ENCODE measurements at regions not wholly inside any gene's neighbourhood (a gene's known extent, or its start where the extent isn't known, plus 50 kb on each side); places are given as distances from the start of the nearest gene placed in this dataset.
"Not testable (repeated sequence)": the region's sequence is repeated elsewhere in the genome, so short reads cannot be mapped to it uniquely, and the experiment has no call there.

GRCh38 chr9:79432485-79432884 is 139.3 kb upstream of the TLE4 start:
- Histone ChIP-seq H3K9me1 (replicated peaks; ENCODE audit: control insufficient read depth, extremely low read depth, insufficient read depth, low read length) (no peaks in the 10 kb centered on the region), H3K36me3 (ENCODE audit: control insufficient read depth in 2 of 2, extremely low read depth in 1 of 2, insufficient read depth in 2 of 2, low read length in 2 of 2) (no peaks in the 10 kb centered on the region), H3K9me3 (replicated peaks; ENCODE audit: control insufficient read depth, insufficient read depth, low read length) (no peaks in the 10 kb centered on the region), H3K9ac (replicated peaks; ENCODE audit: extremely low read depth, insufficient read depth, low read length) (no peak overlapping the region), H3K27me3 (ENCODE audit: control insufficient read depth in 2 of 2, insufficient read depth in 2 of 2, low read length in 2 of 2) (no peaks in the 10 kb centered on the region), H3K4me3 (replicated peaks in 1 of 3; ENCODE audit: insufficient read depth in 1 of 3, low read depth in 1 of 3, low read length in 3 of 3) (no peak overlapping the region), H3K79me2 (ENCODE audit: control insufficient read depth, insufficient read depth, low read length) (no peaks in the 10 kb centered on the region), H2AFZ (ENCODE audit: low read depth, low read length) (no peak overlapping the region), H4K20me1 (replicated peaks; ENCODE audit: control insufficient read depth, extremely low read depth, insufficient read depth, low read length) (no peaks in the 10 kb centered on the region), H3K4me1 (ENCODE audit: control insufficient read depth, extremely low read depth, insufficient read depth, low read length) (no peaks in the 10 kb centered on the region), H3K4me2 (ENCODE audit: insufficient read depth, low read length) (no peak overlapping the region), H3K27ac (ENCODE audit: insufficient read depth, low read depth, low read length) (no peak overlapping the region)
- no TSS peak for BruUV-seq (replicated peaks)
- no peak for TF ChIP-seq CTCF (IDR thresholded peaks at IDR 0.05; ENCODE audit: extremely low read depth in 1 of 2, insufficient read depth in 1 of 2, low read depth in 1 of 2, low read length in 2 of 2)
- TF ChIP-seq POLR2AphosphoS5 (IDR thresholded peaks at IDR 0.05; ENCODE audit: insufficient read depth, low read depth, low read length), result no peak
- no peak for TF ChIP-seq GATA2 (IDR thresholded peaks at IDR 0.05; ENCODE audit: insufficient read depth, insufficient read length, low read depth, low read length)
- POLR2A ChIA-PET, result no interaction called here
- intact Hi-C loops (cut with micrococcal nuclease) (no loop called here), dilution Hi-C loops (cut with MboI; ENCODE audit: extremely low pct_ligation_motif_present, low sequenced_read_pairs) (no loop called here)
- FAIRE-seq (no peak), DNase-seq (ENCODE audit: low read depth, low spot score) (no peak)
- CTCF ChIA-PET, result no interaction called here

GRCh38 chr9:79433703-79434102 is 138.1 kb upstream of the TLE4 start:
- no peak overlapping the region for H3K27ac ChIP-seq (ENCODE audit: insufficient read depth, low read depth, low read length)
- H3K4me1 ChIP-seq (ENCODE audit: control insufficient read depth, extremely low read depth, insufficient read depth, low read length), result no peaks in the 10 kb centered on the region
- H3K9ac ChIP-seq (replicated peaks; ENCODE audit: extremely low read depth, insufficient read depth, low read length), result no peak overlapping the region
- dilution Hi-C loops (cut with MboI; ENCODE audit: extremely low pct_ligation_motif_present, low sequenced_read_pairs), result no loop called here
- FAIRE-seq, result no peak
- H3K4me3 ChIP-seq (replicated peaks in 1 of 3; ENCODE audit: insufficient read depth in 1 of 3, low read depth in 1 of 3, low read length in 3 of 3), result no peak overlapping the region
- H3K79me2 ChIP-seq (ENCODE audit: control insufficient read depth, insufficient read depth, low read length), result no peaks in the 10 kb centered on the region
- CTCF ChIA-PET, result no interaction called here
- BruUV-seq (replicated peaks), result no TSS peak
- no peaks in the 10 kb centered on the region for H3K36me3 ChIP-seq (ENCODE audit: control insufficient read depth in 2 of 2, extremely low read depth in 1 of 2, insufficient read depth in 2 of 2, low read length in 2 of 2)
- intact Hi-C loops (cut with micrococcal nuclease), result no loop called here
- no peak for DNase-seq (ENCODE audit: low read depth, low spot score)
- no peaks in the 10 kb centered on the region for H4K20me1 ChIP-seq (replicated peaks; ENCODE audit: control insufficient read depth, extremely low read depth, insufficient read depth, low read length)
- H3K9me3 ChIP-seq (replicated peaks; ENCODE audit: control insufficient read depth, insufficient read depth, low read length), result no peaks in the 10 kb centered on the region
- no peak for TF ChIP-seq EZH2 (IDR thresholded peaks at IDR 0.05; ENCODE audit: borderline replicate concordance, low read depth, low read length, severe bottlenecking)
- no peak for TF ChIP-seq POLR2AphosphoS5 (IDR thresholded peaks at IDR 0.05; ENCODE audit: insufficient read depth, low read depth, low read length)
- TF ChIP-seq MYC (IDR thresholded peaks at IDR 0.05; ENCODE audit: low read depth, low read length), result no peak
- no peaks in the 10 kb centered on the region for H3K9me1 ChIP-seq (replicated peaks; ENCODE audit: control insufficient read depth, extremely low read depth, insufficient read depth, low read length)
- no peaks in the 10 kb centered on the region for H3K27me3 ChIP-seq (ENCODE audit: control insufficient read depth in 2 of 2, insufficient read depth in 2 of 2, low read length in 2 of 2)
- POLR2A ChIA-PET, result no interaction called here
- no peak overlapping the region for H2AFZ ChIP-seq (ENCODE audit: low read depth, low read length)
- H3K4me2 ChIP-seq (ENCODE audit: insufficient read depth, low read length), result no peak overlapping the region

GRCh38 chr9:79439221-79439620 is 132.5 kb upstream of the TLE4 start:
- CTCF ChIA-PET, result not testable (repeated sequence)

More at GRCh38 chr9:79439221-79439620, 132.5 kb upstream of the TLE4 start:
- H4K20me1 ChIP-seq (replicated peaks; ENCODE audit: control insufficient read depth, extremely low read depth, insufficient read depth, low read length); dilution Hi-C loops (cut with MboI; ENCODE audit: extremely low pct_ligation_motif_present, low sequenced_read_pairs); H3K4me1 ChIP-seq (ENCODE audit: control insufficient read depth, extremely low read depth, insufficient read depth, low read length); FAIRE-seq; H2AFZ ChIP-seq (ENCODE audit: low read depth, low read length); intact Hi-C loops (cut with micrococcal nuclease); H3K9ac ChIP-seq (replicated peaks; ENCODE audit: extremely low read depth, insufficient read depth, low read length); H3K27me3 ChIP-seq (ENCODE audit: control insufficient read depth in 2 of 2, insufficient read depth in 2 of 2, low read length in 2 of 2); DNase-seq (ENCODE audit: low read depth, low spot score); H3K36me3 ChIP-seq (ENCODE audit: control insufficient read depth in 2 of 2, extremely low read depth in 1 of 2, insufficient read depth in 2 of 2, low read length in 2 of 2); H3K4me2 ChIP-seq (ENCODE audit: insufficient read depth, low read length); H3K4me3 ChIP-seq (replicated peaks in 1 of 3; ENCODE audit: insufficient read depth in 1 of 3, low read depth in 1 of 3, low read length in 3 of 3); H3K9me3 ChIP-seq (replicated peaks; ENCODE audit: control insufficient read depth, insufficient read depth, low read length); POLR2A ChIA-PET; H3K9me1 ChIP-seq (replicated peaks; ENCODE audit: control insufficient read depth, extremely low read depth, insufficient read depth, low read length); BruUV-seq (replicated peaks); H3K27ac ChIP-seq (ENCODE audit: insufficient read depth, low read depth, low read length); H3K79me2 ChIP-seq (ENCODE audit: control insufficient read depth, insufficient read depth, low read length): not testable (repeated sequence)
